IMR-90 (cell line): ENCODE measurements at regions not wholly inside any gene's neighbourhood (a gene's known extent, or its start where the extent isn't known, plus 50 kb on each side); places are given as distances from the start of the nearest gene placed in this dataset.

ENCODE experiments used
- BHLHE40 ChIP-seq: fragments of 150-350 bp; IDR thresholded peaks from 2 replicates; pipeline ENCODE4 v1.6.1; 2016; ENCODE audit warnings: mild to moderate bottlenecking, low read depth, low read length
- CTCF ChIP-seq: conservative IDR thresholded peaks from 2 replicates; pipeline ENCODE4 v1.5.1; 2012; ENCODE audit warnings: mild to moderate bottlenecking, low read depth, low read length, improper control_type of control experiment
- ELK1 ChIP-seq: fragments of 150-350 bp; IDR thresholded peaks from 2 replicates; pipeline ENCODE4 v1.6.1; 2016; ENCODE audit warnings: low read depth, mild to moderate bottlenecking, low read length, moderate library complexity, borderline replicate concordance
- POLR2A ChIP-seq: IDR thresholded peaks from 2 replicates; pipeline ENCODE4 v1.6.1; 2012; ENCODE audit warnings: mild to moderate bottlenecking, low read depth, low read length
- RAD21 ChIP-seq: IDR thresholded peaks from 2 replicates; pipeline ENCODE4 v1.6.1; 2012; ENCODE audit warnings: low read length, improper control_type of control experiment
- RCOR1 ChIP-seq: IDR thresholded peaks from 2 replicates; pipeline ENCODE4 v1.6.1; 2012; ENCODE audit warnings: mild to moderate bottlenecking, low read length, improper control_type of control experiment; ENCODE audit not compliant: insufficient replicate concordance

- TF ChIP-seq POLR2A (no peak), ELK1 (no peak), CTCF (no peak), RCOR1 (no peak), RAD21 (no peak), BHLHE40 (no peak)
Observed at GRCh38 chr7:80565554-80565953, 53.7 kb upstream of the GNAT3 start.
